CD4-positive, CD25-positive, alpha-beta regulatory T cell (primary cell): ENCODE measurements at regions not wholly inside any gene's neighbourhood (a gene's known extent, or its start where the extent isn't known, plus 50 kb on each side); places are given as distances from the start of the nearest gene placed in this dataset.

Experiments
- ATAC-seq, 2 donors: fragments of 150-1000 bp; cut with Tn5 transposase; one replicate each; pipeline ENCODE4 v1.10.0; 2021; ENCODE audit warnings: low read depth in 2 of 2, moderate number of reproducible peaks in 2 of 2, moderate library complexity in 1 of 2
- DNase-seq, 3 donors: peaks; one replicate each; pipeline versions ENCODE4 v3.0.0 to v3.0.0-alpha.2; 2012 to 2022; ENCODE audit warnings: mixed read lengths in 1 of 3
- H3K27ac ChIP-seq: one replicate; pipeline ENCODE4 v1.7.0; 2013; ENCODE audit warnings: mild to moderate bottlenecking, low read length; ENCODE audit not compliant: insufficient read depth, poor library complexity, severe bottlenecking
- H3K27me3 ChIP-seq: one replicate; pipeline ENCODE4 v1.7.0; 2013; ENCODE audit warnings: low read length; ENCODE audit not compliant: control insufficient read depth, insufficient read depth
- H3K36me3 ChIP-seq: one replicate; pipeline ENCODE4 v1.7.0; 2013; ENCODE audit warnings: mild to moderate bottlenecking, low read length, moderate library complexity; ENCODE audit not compliant: control insufficient read depth, insufficient read depth
- H3K4me1 ChIP-seq: 2 replicates; pipeline ENCODE4 v1.7.0; 2013; ENCODE audit warnings: mild to moderate bottlenecking, low read length; ENCODE audit not compliant: insufficient read depth, control insufficient read depth, poor library complexity, severe bottlenecking
- H3K4me3 ChIP-seq: one replicate; pipeline ENCODE4 v1.7.0; 2013; ENCODE audit warnings: low read depth, mild to moderate bottlenecking, low read length, moderate library complexity
- H3K9me3 ChIP-seq, 2 experiments: 1 replicate in 1 of 2; 2 replicates in 1 of 2; pipeline ENCODE4 v1.7.0; 2013; ENCODE audit warnings: low read length in 2 of 2, mild to moderate bottlenecking in 1 of 2, moderate library complexity in 1 of 2; ENCODE audit not compliant: control insufficient read depth in 2 of 2
- H3K27ac Mint-ChIP-seq, 3 donors: one replicate each; pipeline ENCODE4 v1.8.0; 2020 to 2022; ENCODE audit warnings: mild to moderate bottlenecking in 3 of 3, mixed read lengths in 3 of 3, moderate library complexity in 2 of 3
- H3K27me3 Mint-ChIP-seq: one replicate; pipeline ENCODE4 v1.8.0; 2022; ENCODE audit warnings: mild to moderate bottlenecking, mixed read lengths
- H3K36me3 Mint-ChIP-seq: one replicate; pipeline ENCODE4 v1.8.0; 2020; ENCODE audit warnings: mixed read lengths
- H3K4me1 Mint-ChIP-seq, 4 donors: one replicate each; pipeline ENCODE4 v1.8.0; 2020 to 2022; ENCODE audit warnings: mixed read lengths in 4 of 4, mild to moderate bottlenecking in 1 of 4
- H3K4me3 Mint-ChIP-seq, 4 donors: one replicate each; pipeline ENCODE4 v1.8.0; 2020 to 2022; ENCODE audit warnings: mild to moderate bottlenecking in 4 of 4, mixed read lengths in 4 of 4, moderate library complexity in 3 of 4
- H3K9me3 Mint-ChIP-seq, 7 donors: one replicate each; pipeline ENCODE4 v1.8.0; 2020 to 2022; ENCODE audit warnings: mixed read lengths in 7 of 7, mild to moderate bottlenecking in 3 of 7, moderate library complexity in 2 of 7

GRCh38 chr4:35933901-35934300 lies 310.4 kb downstream of the ARAP2 start:
- Mint-ChIP-seq H3K36me3 (no peaks in the 10 kb centered on the region), H3K9me3 (peaks cover 0 to 1% (median 0%) of the 10 kb centered on the region in 7 donors), H3K27me3 (no peaks in the 10 kb centered on the region), H3K4me1 (no peaks in the 10 kb centered on the region), H3K27ac (no peak overlapping the region), H3K4me3 (no peak overlapping the region)
- H3K27ac ChIP-seq: no peak overlapping the region
- no peak for DNase-seq
- no peaks in the 10 kb centered on the region for H3K36me3 ChIP-seq
- H3K4me1 ChIP-seq: no peaks in the 10 kb centered on the region
- no peak overlapping the region for H3K4me3 ChIP-seq
- H3K27me3 ChIP-seq: no peaks in the 10 kb centered on the region
- H3K9me3 ChIP-seq: no peaks in the 10 kb centered on the region
- ATAC-seq: no peak

DNA sequence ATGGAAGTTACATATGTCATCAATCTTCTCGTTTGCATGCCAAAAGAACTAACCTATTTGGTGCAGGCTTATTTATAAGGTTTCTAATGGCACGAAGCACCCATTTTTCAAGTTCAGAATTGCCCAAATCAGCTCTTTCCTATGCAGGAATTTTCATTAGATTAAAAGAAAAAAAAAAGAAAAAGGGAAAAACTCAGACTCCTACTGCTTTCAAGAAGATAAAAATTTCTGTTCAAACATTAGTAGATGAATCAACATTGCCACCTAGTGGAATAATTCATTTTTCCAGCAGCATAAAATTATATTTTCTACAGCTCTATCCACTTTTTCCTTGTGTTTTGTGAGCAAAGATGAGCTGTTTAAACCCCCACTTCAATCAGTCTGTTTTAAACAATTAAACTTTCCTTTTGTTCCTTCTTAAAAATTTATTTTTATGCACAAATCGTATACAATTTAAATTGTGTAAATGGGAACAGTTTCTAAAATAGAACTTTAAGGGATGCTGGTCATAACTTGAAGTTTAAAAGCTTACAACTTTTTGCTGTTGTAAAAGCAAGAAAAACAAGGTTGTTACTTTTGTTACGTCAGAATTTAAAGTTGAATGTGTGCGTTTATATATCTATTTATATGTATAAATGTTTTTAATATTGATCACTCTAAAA lies 309.9 kb downstream of the ARAP2 start:
- ATAC-seq (no peak), DNase-seq (peak in 2 of 3 donors; percentile 5 to 23)
- Histone ChIP-seq H3K36me3 (no peaks in the 10 kb centered on the region), H3K27ac (no peak overlapping the region), H3K4me1 (no peaks in the 10 kb centered on the region), H3K27me3 (no peaks in the 10 kb centered on the region), H3K9me3 (no peaks in the 10 kb centered on the region), H3K4me3 (no peak overlapping the region)
- no peak overlapping the region for H3K4me3 Mint-ChIP-seq
- peaks cover 0 to 1% (median 0%) of the 10 kb centered on the region in 7 donors for H3K9me3 Mint-ChIP-seq
- no peak overlapping the region for H3K27ac Mint-ChIP-seq
- no peaks in the 10 kb centered on the region for H3K36me3 Mint-ChIP-seq
- H3K4me1 Mint-ChIP-seq: no peaks in the 10 kb centered on the region
- H3K27me3 Mint-ChIP-seq: no peaks in the 10 kb centered on the region

GRCh38 chr4:35938936-35939335 lies 305.4 kb downstream of the ARAP2 start:
- Mint-ChIP-seq H3K27me3 (no peaks in the 10 kb centered on the region), H3K27ac (no peak overlapping the region), H3K4me1 (no peaks in the 10 kb centered on the region), H3K9me3 (no peaks in the 10 kb centered on the region), H3K4me3 (no peak overlapping the region), H3K36me3 (no peaks in the 10 kb centered on the region)
- no peaks in the 10 kb centered on the region for H3K9me3 ChIP-seq
- ATAC-seq: no peak
- no peaks in the 10 kb centered on the region for H3K36me3 ChIP-seq
- H3K4me1 ChIP-seq: no peaks in the 10 kb centered on the region
- H3K4me3 ChIP-seq: no peak overlapping the region
- no peak overlapping the region for H3K27ac ChIP-seq
- peaks cover 3% of the 10 kb centered on the region for H3K27me3 ChIP-seq
- no peak for DNase-seq

- no peaks in the 10 kb centered on the region for H3K4me1 Mint-ChIP-seq
- DNase-seq (no peak), ATAC-seq (no peak)
- H3K36me3 ChIP-seq: no peaks in the 10 kb centered on the region
- H3K9me3 ChIP-seq: no peaks in the 10 kb centered on the region
- H3K4me3 Mint-ChIP-seq: no peak overlapping the region
- H3K27me3 ChIP-seq: peaks cover 3% of the 10 kb centered on the region
- H3K27ac Mint-ChIP-seq: no peak overlapping the region
- no peaks in the 10 kb centered on the region for H3K4me1 ChIP-seq
- H3K36me3 Mint-ChIP-seq: no peaks in the 10 kb centered on the region
- no peak overlapping the region for H3K4me3 ChIP-seq
- H3K27ac ChIP-seq: no peak overlapping the region
- no peaks in the 10 kb centered on the region for H3K9me3 Mint-ChIP-seq
- no peaks in the 10 kb centered on the region for H3K27me3 Mint-ChIP-seq
Observed at GRCh38 chr4:35939751-35940150, 304.6 kb downstream of the ARAP2 start.

DNA sequence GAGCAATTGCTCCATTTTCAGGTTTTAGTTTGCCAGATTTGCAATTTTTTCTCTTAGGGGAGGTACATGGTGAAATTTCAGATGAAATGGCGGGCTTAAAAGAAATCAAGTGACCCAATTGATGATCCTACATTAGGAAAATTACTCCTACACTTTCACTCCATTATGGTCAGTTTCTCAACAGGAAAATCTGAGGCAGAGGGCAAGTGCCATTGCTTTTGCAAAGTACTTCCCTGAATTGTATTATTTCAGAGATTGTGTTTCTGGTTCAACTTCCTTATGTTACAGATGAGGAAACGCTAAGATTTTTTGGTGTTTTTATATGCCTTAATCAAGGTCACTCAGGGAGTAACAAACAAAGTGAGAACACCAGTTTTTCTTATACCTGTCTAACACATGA lies 302.2 kb downstream of the ARAP2 start:
- H3K27me3 Mint-ChIP-seq: no peaks in the 10 kb centered on the region
- no peak overlapping the region for H3K27ac ChIP-seq

GRCh38 chr4:35943606-35944005 lies 300.7 kb downstream of the ARAP2 start:
- H3K36me3 Mint-ChIP-seq: no peaks in the 10 kb centered on the region
- DNase-seq (no peak), ATAC-seq (no peak)
- no peaks in the 10 kb centered on the region for H3K27me3 Mint-ChIP-seq
- Histone ChIP-seq H3K27me3 (peaks cover 3% of the 10 kb centered on the region), H3K9me3 (no peaks in the 10 kb centered on the region), H3K27ac (no peak overlapping the region), H3K36me3 (no peaks in the 10 kb centered on the region), H3K4me3 (no peak overlapping the region), H3K4me1 (no peaks in the 10 kb centered on the region)
- no peaks in the 10 kb centered on the region for H3K4me1 Mint-ChIP-seq
- H3K9me3 Mint-ChIP-seq: no peaks in the 10 kb centered on the region
- H3K27ac Mint-ChIP-seq: no peak overlapping the region
- no peak overlapping the region for H3K4me3 Mint-ChIP-seq

More for the DNA sequence above, 302.2 kb downstream of the ARAP2 start:
- Histone ChIP-seq H3K27me3 (peaks cover 3% of the 10 kb centered on the region), H3K36me3 (no peaks in the 10 kb centered on the region), H3K9me3 (no peaks in the 10 kb centered on the region), H3K4me3 (no peak overlapping the region), H3K4me1 (no peaks in the 10 kb centered on the region)
- Mint-ChIP-seq H3K4me3 (no peak overlapping the region), H3K9me3 (no peaks in the 10 kb centered on the region), H3K27ac (no peak overlapping the region), H3K4me1 (no peaks in the 10 kb centered on the region), H3K36me3 (no peaks in the 10 kb centered on the region)
- ATAC-seq (no peak), DNase-seq (no peak)

- no peak overlapping the region for H3K27ac ChIP-seq
- no peaks in the 10 kb centered on the region for H3K36me3 ChIP-seq
- Mint-ChIP-seq H3K27ac (no peak overlapping the region), H3K9me3 (peaks cover 0 to 6% (median 5%) of the 10 kb centered on the region in 7 donors), H3K36me3 (no peaks in the 10 kb centered on the region), H3K4me1 (no peaks in the 10 kb centered on the region), H3K4me3 (no peak overlapping the region), H3K27me3 (no peaks in the 10 kb centered on the region)
- ATAC-seq: no peak
- H3K4me3 ChIP-seq: no peak overlapping the region
- H3K4me1 ChIP-seq: no peaks in the 10 kb centered on the region
- DNase-seq: no peak
- H3K9me3 ChIP-seq: peaks cover 0 to 2% of the 10 kb centered on the region in 2 experiments
- peaks cover 3% of the 10 kb centered on the region for H3K27me3 ChIP-seq
Observed at GRCh38 chr4:35948171-35948570, 296.1 kb downstream of the ARAP2 start.

GRCh38 chr4:35950442-35950841 lies 293.9 kb downstream of the ARAP2 start:
- H3K4me3 Mint-ChIP-seq: no peak overlapping the region
- H3K9me3 ChIP-seq: peaks cover 0 to 2% of the 10 kb centered on the region in 2 experiments
- no peak overlapping the region for H3K4me3 ChIP-seq
- H3K27ac ChIP-seq: no peak overlapping the region
- DNase-seq (no peak), ATAC-seq (no peak)
- no peak overlapping the region for H3K27ac Mint-ChIP-seq
- no peaks in the 10 kb centered on the region for H3K36me3 Mint-ChIP-seq
- no peaks in the 10 kb centered on the region for H3K36me3 ChIP-seq
- no peaks in the 10 kb centered on the region for H3K27me3 ChIP-seq
- no peaks in the 10 kb centered on the region for H3K27me3 Mint-ChIP-seq
- no peaks in the 10 kb centered on the region for H3K4me1 ChIP-seq
- no peaks in the 10 kb centered on the region for H3K4me1 Mint-ChIP-seq
- H3K9me3 Mint-ChIP-seq: peaks cover 1 to 9% (median 5%) of the 10 kb centered on the region in 7 donors
